Neural crest cell (in vitro differentiated cells): ENCODE measurements at regions not wholly inside any gene's neighbourhood (a gene's known extent, or its start where the extent isn't known, plus 50 kb on each side); places are given as distances from the start of the nearest gene placed in this dataset.

Experiments
- DNase-seq: peaks from one replicate; pipeline ENCODE4 v3.0.0; 2021; ENCODE audit warnings: low read depth, mixed read lengths, low spot score
- H3K27ac Mint-ChIP-seq: one replicate; pipeline ENCODE4 v1.8.0; 2021; ENCODE audit warnings: mild to moderate bottlenecking, mixed read lengths; ENCODE audit not compliant: unreplicated experiment
- H3K27me3 Mint-ChIP-seq: 2 replicates; pipeline ENCODE4 v1.8.0; 2021; ENCODE audit warnings: low read depth, mild to moderate bottlenecking, mixed read lengths
- H3K36me3 Mint-ChIP-seq: 2 replicates; pipeline ENCODE4 v1.8.0; 2021; ENCODE audit warnings: low read depth, mild to moderate bottlenecking, mixed read lengths
- H3K4me1 Mint-ChIP-seq: 2 replicates; pipeline ENCODE4 v1.8.0; 2021; ENCODE audit warnings: mixed read lengths
- H3K4me3 Mint-ChIP-seq: one replicate; pipeline ENCODE4 v1.8.0; 2021; ENCODE audit warnings: mild to moderate bottlenecking, mixed read lengths
- H3K9me3 Mint-ChIP-seq: 2 replicates; pipeline ENCODE4 v1.8.0; 2021; ENCODE audit warnings: mixed read lengths
- CTCF ChIP-seq: fragments of 200-600 bp; sonication (generic); conservative IDR thresholded peaks from 2 replicates; pipeline ENCODE4 v1.5.0; 2021; ENCODE audit warnings: antibody characterized with exemption, mild to moderate bottlenecking

GRCh38 chr20:18988701-18989100 lies 175.1 kb downstream of the SCP2D1 start:
- no peaks in the 10 kb centered on the region for H3K4me1 Mint-ChIP-seq
- H3K36me3 Mint-ChIP-seq: no peaks in the 10 kb centered on the region
- H3K4me3 Mint-ChIP-seq: no peak overlapping the region
- H3K27me3 Mint-ChIP-seq: no peaks in the 10 kb centered on the region
- no peak overlapping the region for H3K27ac Mint-ChIP-seq
- TF ChIP-seq CTCF: no peak
- DNase-seq: no peak
- peaks cover 9% of the 10 kb centered on the region for H3K9me3 Mint-ChIP-seq

- Mint-ChIP-seq H3K27me3 (no peaks in the 10 kb centered on the region), H3K27ac (no peak overlapping the region), H3K4me3 (no peak overlapping the region), H3K36me3 (no peaks in the 10 kb centered on the region), H3K9me3 (peaks cover 12% of the 10 kb centered on the region), H3K4me1 (no peaks in the 10 kb centered on the region)
- no peak for TF ChIP-seq CTCF
- DNase-seq: no peak
Measured at GRCh38 chr20:18989736-18990474, 176.3 kb downstream of the SCP2D1 start.

GRCh38 chr20:18991012-18991411 lies 177.4 kb downstream of the SCP2D1 start:
- H3K4me3 Mint-ChIP-seq: no peak overlapping the region
- no peaks in the 10 kb centered on the region for H3K4me1 Mint-ChIP-seq
- no peak for TF ChIP-seq CTCF
- H3K27me3 Mint-ChIP-seq: no peaks in the 10 kb centered on the region
- no peaks in the 10 kb centered on the region for H3K36me3 Mint-ChIP-seq
- DNase-seq: no peak
- no peak overlapping the region for H3K27ac Mint-ChIP-seq
- peaks cover 12% of the 10 kb centered on the region for H3K9me3 Mint-ChIP-seq

GRCh38 chr20:18992418-18992817 lies 178.8 kb downstream of the SCP2D1 start:
- Mint-ChIP-seq H3K9me3 (peaks cover 12% of the 10 kb centered on the region), H3K27ac (no peak overlapping the region), H3K4me1 (no peaks in the 10 kb centered on the region), H3K4me3 (no peak overlapping the region), H3K27me3 (no peaks in the 10 kb centered on the region), H3K36me3 (no peaks in the 10 kb centered on the region)
- no peak for DNase-seq
- no peak for TF ChIP-seq CTCF

GRCh38 chr20:18995455-18995854 lies 181.9 kb downstream of the SCP2D1 start:
- no peak for TF ChIP-seq CTCF
- H3K4me3 Mint-ChIP-seq: no peak overlapping the region
- H3K27ac Mint-ChIP-seq: no peak overlapping the region
- DNase-seq: no peak
- peaks cover 12% of the 10 kb centered on the region for H3K9me3 Mint-ChIP-seq
- H3K36me3 Mint-ChIP-seq: no peaks in the 10 kb centered on the region
- peaks cover 5% of the 10 kb centered on the region for H3K27me3 Mint-ChIP-seq
- no peaks in the 10 kb centered on the region for H3K4me1 Mint-ChIP-seq
